ENCODE measurements at regions not wholly inside any gene's neighbourhood (a gene's known extent, or its start where the extent isn't known, plus 50 kb on each side); places are given as distances from the start of the nearest gene placed in this dataset.

DNA sequence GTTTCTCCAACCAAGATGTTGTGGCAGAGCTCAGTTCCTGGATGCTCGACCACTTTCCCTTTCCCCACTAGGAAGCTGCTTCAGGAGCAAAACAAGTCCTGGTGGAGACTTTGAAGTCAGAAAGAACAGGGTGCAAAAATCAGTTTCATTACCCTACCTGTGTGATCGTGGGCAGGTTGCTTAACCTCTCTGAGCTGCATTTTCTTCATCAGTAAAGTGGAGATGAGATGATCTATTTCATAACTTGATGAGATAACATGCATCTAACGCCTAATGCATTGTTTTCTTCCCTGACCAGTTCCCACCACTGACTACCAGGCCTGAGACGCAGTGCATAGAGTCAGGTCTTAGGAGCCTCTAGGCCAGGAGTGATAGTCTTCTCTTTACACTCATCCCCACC lies 470.0 kb downstream of the SOX6 start:
- no peak for DNase-seq
- H3K4me3 ChIP-seq = no peak overlapping the region
- no peaks in the 10 kb centered on the region for H3K9me3 ChIP-seq (replicated peaks)
- intact Hi-C loops (cut with micrococcal nuclease) = no loop called here
- no peak overlapping the region for H3K27ac ChIP-seq (replicated peaks)
- H3K36me3 ChIP-seq = no peaks in the 10 kb centered on the region
- peaks cover 34% of the 10 kb centered on the region for H3K4me1 ChIP-seq
- TF ChIP-seq, protein P1, sequence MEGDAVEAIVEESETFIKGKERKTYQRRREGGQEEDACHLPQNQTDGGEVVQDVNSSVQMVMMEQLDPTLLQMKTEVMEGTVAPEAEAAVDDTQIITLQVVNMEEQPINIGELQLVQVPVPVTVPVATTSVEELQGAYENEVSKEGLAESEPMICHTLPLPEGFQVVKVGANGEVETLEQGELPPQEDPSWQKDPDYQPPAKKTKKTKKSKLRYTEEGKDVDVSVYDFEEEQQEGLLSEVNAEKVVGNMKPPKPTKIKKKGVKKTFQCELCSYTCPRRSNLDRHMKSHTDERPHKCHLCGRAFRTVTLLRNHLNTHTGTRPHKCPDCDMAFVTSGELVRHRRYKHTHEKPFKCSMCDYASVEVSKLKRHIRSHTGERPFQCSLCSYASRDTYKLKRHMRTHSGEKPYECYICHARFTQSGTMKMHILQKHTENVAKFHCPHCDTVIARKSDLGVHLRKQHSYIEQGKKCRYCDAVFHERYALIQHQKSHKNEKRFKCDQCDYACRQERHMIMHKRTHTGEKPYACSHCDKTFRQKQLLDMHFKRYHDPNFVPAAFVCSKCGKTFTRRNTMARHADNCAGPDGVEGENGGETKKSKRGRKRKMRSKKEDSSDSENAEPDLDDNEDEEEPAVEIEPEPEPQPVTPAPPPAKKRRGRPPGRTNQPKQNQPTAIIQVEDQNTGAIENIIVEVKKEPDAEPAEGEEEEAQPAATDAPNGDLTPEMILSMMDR (IDR thresholded peaks at IDR 0.05; ENCODE audit: borderline replicate concordance) = no peak
- H3K27me3 ChIP-seq (ENCODE audit: low read depth) = no peaks in the 10 kb centered on the region

DNA sequence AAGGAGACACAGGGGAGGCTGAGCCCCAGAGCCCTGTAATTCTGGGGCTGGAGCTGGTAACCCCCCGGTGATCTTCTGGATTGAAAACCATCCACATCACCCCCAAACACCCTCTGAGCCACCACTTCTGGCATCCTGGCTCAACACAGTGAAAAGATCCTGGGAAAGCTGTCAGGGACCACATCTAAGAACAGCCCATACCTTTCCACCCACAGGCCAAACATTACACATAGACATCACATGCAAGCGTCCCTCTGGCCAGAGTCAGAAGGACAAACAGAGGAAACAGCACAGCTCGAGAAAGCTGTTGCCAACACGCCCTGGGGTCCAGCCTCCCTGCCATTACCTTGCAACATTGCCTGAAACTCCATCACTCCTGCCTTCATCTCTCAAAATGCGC lies 469.5 kb downstream of the SOX6 start:
- Histone ChIP-seq H3K4me3 (no peak overlapping the region), H3K27me3 (ENCODE audit: low read depth) (no peaks in the 10 kb centered on the region), H3K27ac (replicated peaks) (no peak overlapping the region), H3K4me1 (peaks cover 34% of the 10 kb centered on the region), H3K36me3 (no peaks in the 10 kb centered on the region), H3K9me3 (replicated peaks) (no peaks in the 10 kb centered on the region)
- TF ChIP-seq, protein P1 (IDR thresholded peaks at IDR 0.05; ENCODE audit: borderline replicate concordance) = no peak
- DNase-seq = no peak
- intact Hi-C loops (cut with micrococcal nuclease) = no loop called here

DNA sequence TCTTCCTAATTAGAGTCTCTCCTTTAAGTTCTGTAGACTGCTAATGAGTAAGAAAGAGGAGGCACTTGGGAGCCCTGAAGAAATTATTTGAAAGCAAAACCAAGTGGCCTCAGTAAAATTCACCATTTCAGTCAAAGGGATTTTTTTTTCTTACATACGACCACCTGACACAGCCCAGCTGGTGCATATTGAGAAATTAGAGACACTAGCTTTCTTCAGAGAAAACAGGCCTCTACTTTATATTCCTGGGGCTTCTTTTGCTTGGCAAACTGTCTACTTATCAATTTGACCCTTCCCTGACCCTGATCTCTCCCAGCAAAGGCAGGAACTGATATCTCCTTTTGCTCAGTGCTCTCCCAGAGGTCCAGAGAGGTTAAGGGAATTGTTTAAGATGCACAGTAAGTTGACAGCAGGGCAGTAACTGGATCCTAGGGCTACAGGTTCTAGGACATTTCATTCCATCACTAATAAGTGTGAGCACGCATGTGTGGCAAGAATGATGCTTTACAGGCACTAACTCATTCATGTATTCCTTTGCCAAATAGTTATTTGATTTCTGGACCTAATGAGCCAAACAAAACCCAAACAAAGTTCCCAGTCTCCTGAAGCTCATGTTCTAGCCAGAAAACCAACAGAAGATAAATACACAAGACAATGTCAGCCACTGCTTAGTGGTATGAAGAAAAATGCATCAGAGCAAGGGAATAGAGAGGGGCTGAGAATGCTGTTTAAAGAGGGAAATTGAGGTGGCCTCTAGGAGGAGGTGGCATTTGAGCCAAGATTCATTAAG lies 467.6 kb downstream of the SOX6 start:
- intact Hi-C loops (cut with micrococcal nuclease) = no loop called here
- H3K4me1 ChIP-seq = peaks cover 26% of the 10 kb centered on the region
- DNase-seq = no peak
- TF ChIP-seq, protein P1 (IDR thresholded peaks at IDR 0.05; ENCODE audit: borderline replicate concordance) = no peak
- H3K9me3 ChIP-seq (replicated peaks) = no peaks in the 10 kb centered on the region
- H3K27me3 ChIP-seq (ENCODE audit: low read depth) = no peaks in the 10 kb centered on the region
- no peak overlapping the region for H3K27ac ChIP-seq (replicated peaks)
- no peaks in the 10 kb centered on the region for H3K36me3 ChIP-seq
- H3K4me3 ChIP-seq = no peak overlapping the region

DNA sequence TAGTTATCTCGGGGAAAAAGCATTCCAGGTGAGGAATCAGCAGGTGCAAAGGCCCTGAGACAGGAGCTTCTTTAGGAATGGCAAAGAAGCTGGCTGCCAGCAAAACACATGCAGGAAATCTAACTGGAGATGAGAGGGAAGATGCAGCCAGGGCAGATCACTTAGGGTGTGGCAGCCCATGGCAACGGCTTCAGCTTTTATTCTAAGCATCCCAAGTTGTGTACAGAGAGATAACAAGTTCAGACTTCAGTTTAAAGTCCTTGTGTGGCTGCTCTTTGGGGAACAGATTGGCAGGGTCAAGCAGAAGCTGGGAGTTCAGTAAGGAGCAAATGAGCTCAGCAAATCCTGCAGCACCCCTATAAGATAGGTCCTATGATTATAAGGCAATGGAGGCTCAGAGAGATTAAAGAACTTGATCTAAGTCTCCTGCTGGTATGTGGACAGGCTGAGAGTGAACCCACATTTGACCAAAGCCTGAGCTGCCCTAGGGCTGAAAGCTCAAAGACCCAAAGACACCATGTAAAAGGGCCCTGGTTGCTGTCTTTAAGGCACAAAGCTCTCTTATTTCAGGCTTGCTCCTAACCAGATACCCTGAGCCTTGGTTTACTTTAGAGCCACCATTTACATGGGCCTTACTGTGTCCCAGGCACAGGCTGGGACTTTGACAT lies 466.8 kb downstream of the SOX6 start:
- Histone ChIP-seq H3K27me3 (ENCODE audit: low read depth) (no peaks in the 10 kb centered on the region), H3K4me1 (peaks cover 19% of the 10 kb centered on the region), H3K36me3 (no peaks in the 10 kb centered on the region), H3K27ac (replicated peaks) (no peak overlapping the region), H3K4me3 (no peak overlapping the region), H3K9me3 (replicated peaks) (no peaks in the 10 kb centered on the region)
- TF ChIP-seq, protein P1 (IDR thresholded peaks at IDR 0.05; ENCODE audit: borderline replicate concordance) = no peak
- DNase-seq = no peak
- intact Hi-C loops (cut with micrococcal nuclease) = no loop called here

DNA sequence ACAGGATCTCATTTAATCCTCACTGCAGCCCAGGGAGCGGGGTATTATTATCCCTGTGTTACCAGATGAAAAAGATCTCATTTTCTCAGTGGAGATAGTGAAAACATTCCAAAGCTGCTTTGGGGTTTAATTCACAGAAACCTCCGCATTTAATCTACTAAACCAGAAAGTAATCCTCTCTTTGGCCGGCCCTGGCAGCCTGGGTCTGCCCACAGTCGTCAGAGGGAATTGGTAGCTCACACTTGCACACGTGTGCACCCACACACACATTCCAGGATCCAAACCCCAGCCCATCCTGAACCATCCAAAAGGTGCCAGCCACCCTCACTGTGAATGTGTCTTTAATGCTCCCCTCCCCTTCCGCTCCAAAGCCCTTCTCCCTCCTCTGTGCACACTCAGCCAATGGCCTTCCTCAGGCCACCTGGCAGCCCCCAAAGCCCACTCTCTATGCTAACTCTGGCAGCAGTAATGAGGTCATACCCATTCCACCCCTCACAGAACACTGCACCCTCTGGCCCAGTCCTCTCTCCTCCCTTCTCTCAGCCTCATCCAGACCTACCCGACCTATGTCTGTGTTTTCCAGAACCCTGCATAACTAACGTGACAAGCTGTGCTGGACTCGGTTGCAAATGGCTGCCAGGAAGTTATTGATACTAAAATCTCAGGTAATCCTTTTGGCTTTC lies 466.2 kb downstream of the SOX6 start:
- Histone ChIP-seq H3K9me3 (replicated peaks) (no peaks in the 10 kb centered on the region), H3K27me3 (ENCODE audit: low read depth) (no peaks in the 10 kb centered on the region)

More for the DNA sequence above, 466.2 kb downstream of the SOX6 start:
- Histone ChIP-seq H3K4me1 (peaks cover 12% of the 10 kb centered on the region), H3K36me3 (no peaks in the 10 kb centered on the region), H3K27ac (replicated peaks) (no peak overlapping the region), H3K4me3 (no peak overlapping the region)
- TF ChIP-seq, protein P1 (IDR thresholded peaks at IDR 0.05; ENCODE audit: borderline replicate concordance) = no peak
- no peak for DNase-seq
- intact Hi-C loops (cut with micrococcal nuclease) = no loop called here
